ENCODE measurements at regions not wholly inside any gene's neighbourhood (a gene's known extent, or its start where the extent isn't known, plus 50 kb on each side); places are given as distances from the start of the nearest gene placed in this dataset.

GRCh38 chr2:35220461-35220860, 1135.1 kb upstream of the CRIM1 start:
- FAIRE-seq (no peak), DNase-seq (no peak)
- intact Hi-C loops (cut with DNase I): no loop called here
- Histone ChIP-seq H3K27me3 (ENCODE audit: control insufficient read depth, insufficient read depth, low read length) (no peaks in the 10 kb centered on the region), H3K27ac (ENCODE audit: low read depth in 2 of 2, low read length in 2 of 2) (no peak overlapping the region), H3K4me1 (ENCODE audit: control insufficient read depth in 2 of 3, insufficient read depth in 2 of 3, low read depth in 1 of 3, low read length in 3 of 3) (no peaks in the 10 kb centered on the region), H3K9ac (ENCODE audit: low read length in 3 of 3) (no peak overlapping the region), H3K9me3 (ENCODE audit: control insufficient read depth in 2 of 3, insufficient read depth in 1 of 3, low read length in 3 of 3) (peaks cover 0 to 7% (median 4%) of the 10 kb centered on the region in 3 donors), H3K4me3 (ENCODE audit: low read length in 3 of 3) (no peak overlapping the region), H3K36me3 (ENCODE audit: control insufficient read depth in 2 of 3, insufficient read depth in 3 of 3, low read length in 3 of 3) (no peaks in the 10 kb centered on the region)
- no peak for TF ChIP-seq CTCF (IDR thresholded peaks at IDR 0.05; ENCODE audit: borderline replicate concordance, extremely low read depth, insufficient read depth)

GRCh38 chr2:35204881-35205280, 1150.7 kb upstream of the CRIM1 start:
- H3K9ac ChIP-seq (ENCODE audit: low read length in 3 of 3): no peak overlapping the region
- intact Hi-C loops (cut with DNase I): no loop called here
- no peak for FAIRE-seq

DNA sequence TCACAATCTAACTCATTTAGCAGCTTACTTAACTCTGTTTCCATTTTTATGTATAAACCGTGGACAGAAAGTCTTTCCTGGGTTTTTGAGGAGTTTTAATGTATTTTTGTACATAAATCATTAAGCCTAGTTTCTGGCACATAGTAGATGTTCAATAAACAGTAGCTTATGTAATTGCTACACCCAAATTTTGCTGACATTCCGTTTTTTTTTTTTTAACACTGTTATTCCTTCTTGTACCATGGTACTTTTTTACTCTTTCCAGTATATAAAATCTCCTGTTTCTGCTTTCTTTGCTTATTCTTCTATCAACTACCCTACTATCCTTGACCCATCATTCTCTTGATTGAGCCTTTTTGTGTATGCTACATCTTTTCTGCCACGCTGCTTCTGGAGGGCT, 1151.3 kb upstream of the CRIM1 start:
- Histone ChIP-seq H3K9me3 (ENCODE audit: control insufficient read depth in 2 of 3, insufficient read depth in 1 of 3, low read length in 3 of 3) (no peaks in the 10 kb centered on the region), H3K4me1 (ENCODE audit: control insufficient read depth in 2 of 3, insufficient read depth in 2 of 3, low read depth in 1 of 3, low read length in 3 of 3) (no peaks in the 10 kb centered on the region), H3K9ac (ENCODE audit: low read length in 3 of 3) (no peak overlapping the region), H3K4me3 (ENCODE audit: low read length in 3 of 3) (no peak overlapping the region), H3K36me3 (ENCODE audit: control insufficient read depth in 2 of 3, insufficient read depth in 3 of 3, low read length in 3 of 3) (no peaks in the 10 kb centered on the region), H3K27me3 (ENCODE audit: control insufficient read depth, insufficient read depth, low read length) (no peaks in the 10 kb centered on the region), H3K27ac (ENCODE audit: low read depth in 2 of 2, low read length in 2 of 2) (no peak overlapping the region)
- DNase-seq (no peak), FAIRE-seq (no peak)
- TF ChIP-seq CTCF (IDR thresholded peaks at IDR 0.05; ENCODE audit: borderline replicate concordance, extremely low read depth, insufficient read depth): no peak
- intact Hi-C loops (cut with DNase I): no loop called here

More at GRCh38 chr2:35204881-35205280, 1150.7 kb upstream of the CRIM1 start:
- no peak overlapping the region for H3K4me3 ChIP-seq (ENCODE audit: low read length in 3 of 3)
- no peaks in the 10 kb centered on the region for H3K27me3 ChIP-seq (ENCODE audit: control insufficient read depth, insufficient read depth, low read length)
- H3K9me3 ChIP-seq (ENCODE audit: control insufficient read depth in 2 of 3, insufficient read depth in 1 of 3, low read length in 3 of 3): no peaks in the 10 kb centered on the region
- no peaks in the 10 kb centered on the region for H3K36me3 ChIP-seq (ENCODE audit: control insufficient read depth in 2 of 3, insufficient read depth in 3 of 3, low read length in 3 of 3)
- no peak overlapping the region for H3K27ac ChIP-seq (ENCODE audit: low read depth in 2 of 2, low read length in 2 of 2)
- no peak for TF ChIP-seq CTCF (IDR thresholded peaks at IDR 0.05; ENCODE audit: borderline replicate concordance, extremely low read depth, insufficient read depth)
- no peak for DNase-seq
- H3K4me1 ChIP-seq (ENCODE audit: control insufficient read depth in 2 of 3, insufficient read depth in 2 of 3, low read depth in 1 of 3, low read length in 3 of 3): no peaks in the 10 kb centered on the region

DNA sequence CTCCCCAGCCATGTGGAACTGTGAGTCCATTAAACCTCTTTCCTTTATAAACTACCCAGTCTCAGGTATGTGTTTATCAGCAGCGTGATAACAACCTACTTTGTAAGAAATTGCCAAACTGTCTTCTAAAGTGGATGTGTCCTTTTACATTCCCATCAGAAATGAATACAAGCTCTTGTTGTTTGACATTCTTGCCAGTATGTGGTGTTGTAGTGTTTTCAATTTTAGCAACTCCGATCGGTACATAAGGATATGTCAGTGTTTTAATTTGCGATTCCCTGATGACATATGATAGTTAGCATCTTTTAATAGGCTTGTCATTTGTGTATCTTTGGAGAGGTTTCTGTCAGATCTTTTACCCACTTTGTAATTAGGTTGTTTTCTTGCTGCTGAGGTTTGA, 1156.3 kb upstream of the CRIM1 start:
- H3K36me3 ChIP-seq (ENCODE audit: control insufficient read depth in 2 of 3, insufficient read depth in 3 of 3, low read length in 3 of 3): no peaks in the 10 kb centered on the region
- no peak for DNase-seq
- H3K9me3 ChIP-seq (ENCODE audit: control insufficient read depth in 2 of 3, insufficient read depth in 1 of 3, low read length in 3 of 3): no peaks in the 10 kb centered on the region
- FAIRE-seq: no peak
- no peak overlapping the region for H3K9ac ChIP-seq (ENCODE audit: low read length in 3 of 3)
- H3K27me3 ChIP-seq (ENCODE audit: control insufficient read depth, insufficient read depth, low read length): no peaks in the 10 kb centered on the region
- H3K4me3 ChIP-seq (ENCODE audit: low read length in 3 of 3): no peak overlapping the region
- H3K4me1 ChIP-seq (ENCODE audit: control insufficient read depth in 2 of 3, insufficient read depth in 2 of 3, low read depth in 1 of 3, low read length in 3 of 3): no peaks in the 10 kb centered on the region
- H3K27ac ChIP-seq (ENCODE audit: low read depth in 2 of 2, low read length in 2 of 2): no peak overlapping the region
- intact Hi-C loops (cut with DNase I): no loop called here
- no peak for TF ChIP-seq CTCF (IDR thresholded peaks at IDR 0.05; ENCODE audit: borderline replicate concordance, extremely low read depth, insufficient read depth)

All from kidney (tissue), 13 donors.